Skeletal muscle satellite cell (primary cell): ENCODE measurements at regions not wholly inside any gene's neighbourhood (a gene's known extent, or its start where the extent isn't known, plus 50 kb on each side); places are given as distances from the start of the nearest gene placed in this dataset.

Experiments used
- H3K27me3 ChIP-seq: 2 replicates; pipeline ENCODE4 v1.7.0; 2013; ENCODE audit warnings: low read length; ENCODE audit not compliant: control insufficient read depth, insufficient read depth
- H3K36me3 ChIP-seq: 2 replicates; pipeline ENCODE4 v1.7.0; 2013; ENCODE audit warnings: mild to moderate bottlenecking, control low read depth, low read length; ENCODE audit not compliant: insufficient read depth
- H3K4me1 ChIP-seq: 2 replicates; pipeline ENCODE4 v1.7.0; 2013; ENCODE audit warnings: low read length; ENCODE audit not compliant: control insufficient read depth, insufficient read depth
- H3K4me2 ChIP-seq: 2 replicates; pipeline ENCODE4 v1.7.0; 2013; ENCODE audit warnings: mild to moderate bottlenecking, low read length
- H3K4me3 ChIP-seq: 2 replicates; pipeline ENCODE4 v1.7.0; 2013; ENCODE audit warnings: low read length
- H3K9ac ChIP-seq: 2 replicates; pipeline ENCODE4 v1.7.0; 2013; ENCODE audit warnings: mild to moderate bottlenecking, low read depth, low read length, moderate library complexity
- H3K9me3 ChIP-seq: replicated peaks from 2 replicates; pipeline ENCODE4 v1.7.0; 2013; ENCODE audit warnings: mild to moderate bottlenecking, control low read depth, low read length

DNA sequence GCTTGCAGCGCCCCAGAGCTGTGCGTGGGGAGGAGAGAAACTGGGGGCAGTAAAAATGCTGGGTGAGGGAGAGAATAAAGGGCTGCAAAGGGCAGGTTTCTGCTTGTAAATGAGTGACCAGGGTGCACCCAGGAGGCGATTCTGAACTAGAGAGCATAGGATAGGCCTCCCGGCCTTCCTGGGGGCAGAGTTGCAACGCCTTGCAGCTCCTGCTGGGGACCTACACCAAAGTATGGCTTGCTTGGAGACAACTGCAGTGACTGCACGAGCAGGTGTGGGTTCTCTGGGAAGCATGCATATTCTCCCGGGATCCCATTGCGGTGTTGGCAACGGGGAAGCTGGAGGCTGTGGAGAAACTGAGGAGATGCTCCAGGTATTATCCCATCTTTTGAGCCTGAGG lies 111.6 kb upstream of the SPACA1 start:
- Histone ChIP-seq H3K36me3 (no peaks in the 10 kb centered on the region), H3K27me3 (peaks cover 34% of the 10 kb centered on the region), H3K9me3 (no peaks in the 10 kb centered on the region), H3K9ac (no peak overlapping the region), H3K4me2 (no peak overlapping the region), H3K4me3 (no peak overlapping the region), H3K4me1 (no peaks in the 10 kb centered on the region)

DNA sequence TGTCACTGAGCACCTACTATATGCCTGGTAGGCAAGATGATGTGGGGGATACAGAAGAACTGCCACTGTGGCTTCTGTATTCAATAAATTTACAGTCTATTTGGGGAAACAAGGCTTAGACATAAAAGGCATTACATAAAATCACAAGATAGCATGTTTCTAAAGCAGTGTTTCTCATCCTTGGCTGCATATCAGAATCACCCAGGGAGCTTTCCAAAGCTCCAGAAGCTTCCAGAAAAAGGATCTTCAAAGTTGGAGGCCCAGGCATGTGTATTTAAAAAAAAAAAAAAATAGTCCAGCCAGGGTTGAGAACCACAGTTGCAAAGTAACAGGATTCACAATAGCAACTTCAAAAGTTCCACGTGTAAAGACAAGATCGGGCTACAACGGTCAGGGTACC lies 112.4 kb upstream of the SPACA1 start:
- Histone ChIP-seq H3K4me1 (no peaks in the 10 kb centered on the region), H3K4me3 (no peak overlapping the region), H3K9me3 (no peaks in the 10 kb centered on the region), H3K36me3 (no peaks in the 10 kb centered on the region), H3K4me2 (no peak overlapping the region), H3K9ac (no peak overlapping the region), H3K27me3 (peaks cover 29% of the 10 kb centered on the region)

DNA sequence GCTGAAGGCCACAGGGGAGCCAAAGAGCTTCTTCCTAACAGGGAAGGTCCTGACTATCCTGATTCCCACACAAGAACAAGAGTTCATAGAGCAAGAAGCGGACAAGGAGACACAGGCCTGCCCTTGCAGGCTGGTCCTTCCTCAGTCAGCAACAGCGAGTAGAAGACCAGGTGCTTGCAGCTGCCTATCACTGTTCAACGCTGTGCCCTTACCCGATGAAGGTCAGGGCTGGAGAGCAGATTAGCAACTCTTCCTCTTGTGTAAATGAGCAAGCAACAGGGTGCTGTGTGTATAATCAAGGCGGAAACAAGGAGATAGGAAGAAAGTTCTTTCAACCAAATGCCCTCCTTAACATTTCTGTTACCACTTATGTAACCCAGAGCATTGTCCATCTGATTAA lies 115.3 kb upstream of the SPACA1 start:
- Histone ChIP-seq H3K9ac (no peak overlapping the region), H3K4me1 (peaks cover 3% of the 10 kb centered on the region), H3K4me2 (no peak overlapping the region), H3K27me3 (peaks cover 19% of the 10 kb centered on the region), H3K4me3 (no peak overlapping the region), H3K36me3 (no peaks in the 10 kb centered on the region), H3K9me3 (no peaks in the 10 kb centered on the region)

DNA sequence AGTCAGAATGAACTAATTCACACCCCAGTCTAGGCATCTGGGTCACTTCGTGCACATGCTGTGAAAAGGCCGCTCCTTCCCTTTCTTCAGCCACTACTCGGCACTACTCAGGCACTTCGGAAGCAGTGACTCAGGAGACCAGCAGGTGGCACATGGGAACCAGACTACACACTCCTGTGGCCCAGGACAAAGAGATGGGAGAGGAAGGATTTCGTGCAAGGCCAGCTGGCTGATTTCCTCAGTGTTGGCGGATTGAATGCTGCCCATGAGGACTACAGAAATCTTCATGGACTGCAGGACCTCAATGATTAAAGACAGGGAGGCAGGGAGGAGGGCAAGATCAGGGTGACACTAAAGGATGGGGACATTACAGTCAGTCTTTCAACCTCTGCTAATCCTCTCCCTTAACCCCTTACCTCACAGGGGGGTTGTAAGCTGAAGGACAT lies 117.8 kb upstream of the SPACA1 start:
- H3K4me1 ChIP-seq: peaks cover 3% of the 10 kb centered on the region
- H3K36me3 ChIP-seq: no peaks in the 10 kb centered on the region
- H3K4me3 ChIP-seq: no peak overlapping the region
- H3K9me3 ChIP-seq: no peaks in the 10 kb centered on the region
- H3K4me2 ChIP-seq: peak overlapping the region; percentile 61
- H3K27me3 ChIP-seq: peaks cover 26% of the 10 kb centered on the region
- no peak overlapping the region for H3K9ac ChIP-seq

DNA sequence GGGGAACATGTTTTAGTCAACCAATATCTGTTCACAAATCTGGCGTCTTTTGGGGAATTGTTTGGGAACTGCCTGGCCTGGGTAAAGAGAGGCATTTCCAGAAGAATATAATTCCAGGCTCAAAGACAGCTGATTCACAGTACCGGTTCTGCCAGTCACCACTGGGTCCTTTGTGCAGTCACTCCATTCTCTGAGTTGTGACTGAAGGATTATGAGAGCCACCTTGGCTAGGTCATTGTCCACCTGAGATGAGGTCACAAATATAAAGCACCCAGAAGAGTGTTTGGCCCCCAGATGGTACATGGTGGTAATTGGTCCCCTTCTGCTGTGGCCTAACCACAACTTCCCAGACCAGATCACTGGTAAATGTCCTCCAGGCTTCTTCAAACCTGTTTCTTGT lies 121.0 kb upstream of the SPACA1 start:
- Histone ChIP-seq H3K36me3 (no peaks in the 10 kb centered on the region), H3K9me3 (no peaks in the 10 kb centered on the region), H3K4me3 (no peak overlapping the region), H3K4me2 (no peak overlapping the region), H3K27me3 (peaks cover 31% of the 10 kb centered on the region), H3K9ac (no peak overlapping the region), H3K4me1 (peaks cover 3% of the 10 kb centered on the region)

DNA sequence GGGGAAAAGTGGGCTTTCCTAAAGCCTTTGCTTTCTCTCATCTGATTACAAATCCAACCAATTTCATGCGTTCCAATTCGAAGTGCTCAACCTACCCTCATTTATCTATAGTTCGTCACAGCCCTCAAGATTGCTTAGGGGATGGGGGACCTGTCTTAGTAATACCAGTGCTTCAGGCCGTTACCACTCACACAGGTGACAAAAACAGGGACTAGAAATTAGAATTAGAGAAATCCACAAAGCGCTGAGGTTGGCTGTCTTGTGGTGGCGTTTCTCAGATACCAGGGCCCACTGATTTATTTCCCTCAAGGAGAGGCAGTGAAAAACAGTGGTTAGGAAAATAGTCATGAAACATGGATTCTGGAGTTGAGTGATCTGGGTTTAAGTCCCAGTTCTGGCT lies 121.6 kb upstream of the SPACA1 start:
- Histone ChIP-seq H3K36me3 (no peaks in the 10 kb centered on the region), H3K4me3 (no peak overlapping the region), H3K4me1 (peaks cover 3% of the 10 kb centered on the region), H3K9me3 (no peaks in the 10 kb centered on the region), H3K4me2 (no peak overlapping the region), H3K9ac (no peak overlapping the region), H3K27me3 (peaks cover 27% of the 10 kb centered on the region)

DNA sequence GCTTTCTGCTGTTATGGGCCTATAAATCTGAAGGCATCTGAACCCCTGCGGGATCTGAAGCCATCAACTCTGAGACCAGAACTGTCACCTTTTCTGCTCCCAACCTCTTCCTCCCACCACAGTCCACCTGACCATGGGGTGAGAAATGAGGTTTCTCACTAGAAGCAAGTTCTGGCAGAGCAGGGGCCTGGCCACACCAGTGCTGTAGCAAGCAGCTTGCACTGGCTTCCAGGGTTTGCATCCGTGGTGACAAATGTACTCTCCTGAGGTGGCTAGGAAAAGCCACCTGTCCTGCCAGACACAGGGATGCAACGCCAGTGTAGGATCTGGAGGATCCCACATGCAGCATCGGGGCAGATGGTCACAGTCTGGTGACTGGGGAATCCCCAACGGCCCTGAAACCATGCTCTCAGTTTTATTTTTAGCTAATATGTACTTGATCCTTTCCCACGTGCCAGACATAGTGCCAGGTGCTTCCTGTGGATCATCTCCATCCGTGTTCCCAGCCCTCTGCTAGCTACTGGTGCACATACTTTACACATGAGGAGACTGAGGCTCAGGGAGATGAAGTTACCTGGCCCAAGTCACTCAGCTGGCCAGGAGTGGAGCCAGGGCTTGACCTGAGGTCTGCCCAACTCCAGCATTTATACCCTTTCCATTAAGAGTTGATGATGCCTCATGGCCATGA lies 122.1 kb upstream of the SPACA1 start:
- peaks cover 3% of the 10 kb centered on the region for H3K4me1 ChIP-seq
- H3K36me3 ChIP-seq: no peaks in the 10 kb centered on the region
- no peaks in the 10 kb centered on the region for H3K9me3 ChIP-seq
- peaks cover 28% of the 10 kb centered on the region for H3K27me3 ChIP-seq
- no peak overlapping the region for H3K4me2 ChIP-seq
- no peak overlapping the region for H3K4me3 ChIP-seq
- no peak overlapping the region for H3K9ac ChIP-seq

DNA sequence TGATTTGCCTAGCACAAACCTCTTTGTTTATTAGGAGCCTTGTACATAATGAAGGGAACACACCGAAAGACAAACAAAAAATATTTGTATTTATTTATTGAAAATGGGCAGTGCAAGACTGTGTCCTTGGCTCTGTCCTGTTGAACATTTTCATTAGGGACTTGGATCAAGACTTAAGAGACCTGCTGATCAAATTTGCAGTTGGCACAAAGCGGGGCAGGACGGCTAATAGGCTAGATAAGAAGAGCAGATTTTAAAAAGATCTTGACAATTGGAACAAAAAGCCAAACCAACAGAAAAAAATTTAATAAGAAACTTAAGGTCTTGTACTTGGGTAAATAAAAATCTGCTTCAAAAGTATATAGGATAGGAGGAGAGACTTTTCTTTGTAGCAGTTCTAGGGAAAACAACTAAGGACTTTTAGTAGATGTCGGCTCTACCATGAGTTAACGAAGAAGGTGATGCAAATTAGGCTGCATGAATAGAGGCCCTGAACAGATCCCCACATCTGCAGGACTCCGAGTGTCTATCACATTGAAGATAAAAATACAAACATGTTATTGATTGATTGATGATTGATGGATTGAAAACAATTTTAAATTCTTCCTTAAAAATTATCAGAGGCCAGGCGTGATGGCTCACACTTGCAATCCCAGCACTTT lies 124.1 kb upstream of the SPACA1 start:
- H3K4me1 ChIP-seq: no peaks in the 10 kb centered on the region
- no peak overlapping the region for H3K4me2 ChIP-seq
- no peak overlapping the region for H3K4me3 ChIP-seq
- no peak overlapping the region for H3K9ac ChIP-seq
- H3K27me3 ChIP-seq: peaks cover 48% of the 10 kb centered on the region
- H3K9me3 ChIP-seq: no peaks in the 10 kb centered on the region
- no peaks in the 10 kb centered on the region for H3K36me3 ChIP-seq

DNA sequence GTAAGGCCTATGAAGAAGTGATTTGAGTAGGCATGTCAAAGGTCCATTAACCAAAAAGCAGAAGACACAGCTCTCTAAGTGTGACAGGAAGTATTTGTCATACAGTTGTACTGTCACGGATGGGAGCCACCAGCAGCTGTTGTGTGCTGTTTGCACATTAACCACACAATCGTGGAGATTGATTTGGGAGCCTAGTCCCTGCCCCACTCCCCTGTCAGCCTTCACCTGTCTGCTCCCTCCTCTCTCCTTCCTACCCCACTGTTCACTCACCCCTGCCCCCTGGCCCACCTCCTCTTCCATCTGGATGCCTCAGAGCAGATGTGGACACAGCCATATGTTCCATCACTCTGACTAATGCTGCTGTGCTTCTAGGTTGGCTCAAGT lies 124.7 kb upstream of the SPACA1 start:
- H3K27me3 ChIP-seq: peaks cover 50% of the 10 kb centered on the region
- H3K9me3 ChIP-seq: no peaks in the 10 kb centered on the region
- H3K4me1 ChIP-seq: no peaks in the 10 kb centered on the region
- no peak overlapping the region for H3K9ac ChIP-seq
- no peak overlapping the region for H3K4me3 ChIP-seq
- no peaks in the 10 kb centered on the region for H3K36me3 ChIP-seq
- H3K4me2 ChIP-seq: no peak overlapping the region

DNA sequence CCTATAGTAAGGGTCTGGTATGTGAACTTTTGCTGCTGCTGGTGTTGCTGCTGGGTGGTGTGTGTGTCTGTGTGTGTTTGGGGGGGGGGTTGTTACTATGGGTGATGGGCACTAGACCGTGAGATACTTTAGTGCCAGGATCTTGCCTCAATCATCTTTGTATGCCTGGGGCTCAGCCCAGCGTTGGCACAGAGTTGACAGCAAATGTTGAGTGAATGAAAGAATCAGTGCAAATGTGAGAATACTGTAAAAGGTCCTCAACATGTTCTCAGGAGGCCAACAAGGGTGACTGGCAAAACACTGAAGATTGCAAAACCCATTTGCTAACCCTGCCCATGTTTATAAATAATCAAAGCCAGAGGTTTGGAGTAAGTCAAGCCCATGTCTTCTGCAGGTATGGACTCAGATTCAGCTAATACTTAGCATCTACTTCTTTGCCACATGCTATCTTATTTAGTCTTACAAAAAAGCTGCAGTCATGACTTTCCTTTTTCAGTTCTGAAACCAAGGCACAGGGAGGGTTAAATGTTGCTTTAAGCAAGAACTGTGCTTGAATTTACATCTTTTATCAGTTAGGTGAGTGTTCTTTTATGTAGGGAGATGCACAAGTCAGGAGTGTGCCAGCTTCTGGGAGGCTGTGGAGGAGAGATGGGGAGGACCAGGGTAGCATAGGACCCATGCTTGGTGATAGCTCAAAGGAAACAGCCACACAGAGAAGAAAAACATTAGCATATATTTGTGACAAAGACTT lies 125.3 kb upstream of the SPACA1 start:
- no peaks in the 10 kb centered on the region for H3K36me3 ChIP-seq
- H3K9me3 ChIP-seq: no peaks in the 10 kb centered on the region
- H3K27me3 ChIP-seq: peaks cover 55% of the 10 kb centered on the region
- no peaks in the 10 kb centered on the region for H3K4me1 ChIP-seq
- H3K4me2 ChIP-seq: no peak overlapping the region
- H3K9ac ChIP-seq: no peak overlapping the region
- no peak overlapping the region for H3K4me3 ChIP-seq

DNA sequence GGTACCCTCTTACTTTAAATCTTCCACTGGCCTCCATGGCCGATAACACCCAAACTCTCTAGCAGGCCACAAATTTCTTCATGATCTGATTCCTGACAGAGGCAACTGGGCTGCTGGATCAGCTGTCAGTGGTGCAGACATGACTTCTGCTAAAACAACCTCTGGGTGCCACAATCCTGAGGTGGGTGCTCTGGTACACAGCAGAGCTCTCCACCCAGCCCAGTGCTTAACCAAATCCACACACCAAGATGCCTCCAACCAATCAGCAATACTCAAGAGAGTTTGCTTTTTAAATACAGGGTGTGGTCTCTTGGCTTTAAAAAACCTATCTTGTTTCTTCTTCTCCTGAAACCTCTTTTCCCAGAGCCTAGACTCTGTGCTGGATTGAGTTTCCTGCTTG lies 126.6 kb upstream of the SPACA1 start:
- no peaks in the 10 kb centered on the region for H3K36me3 ChIP-seq
- H3K4me1 ChIP-seq: no peaks in the 10 kb centered on the region
- H3K4me3 ChIP-seq: no peak overlapping the region
- H3K4me2 ChIP-seq: no peak overlapping the region
- H3K27me3 ChIP-seq: peaks cover 54% of the 10 kb centered on the region
- H3K9me3 ChIP-seq: no peaks in the 10 kb centered on the region
- H3K9ac ChIP-seq: no peak overlapping the region
